ENCODE measurements at regions not wholly inside any gene's neighbourhood (a gene's known extent, or its start where the extent isn't known, plus 50 kb on each side); places are given as distances from the start of the nearest gene placed in this dataset.

DNA sequence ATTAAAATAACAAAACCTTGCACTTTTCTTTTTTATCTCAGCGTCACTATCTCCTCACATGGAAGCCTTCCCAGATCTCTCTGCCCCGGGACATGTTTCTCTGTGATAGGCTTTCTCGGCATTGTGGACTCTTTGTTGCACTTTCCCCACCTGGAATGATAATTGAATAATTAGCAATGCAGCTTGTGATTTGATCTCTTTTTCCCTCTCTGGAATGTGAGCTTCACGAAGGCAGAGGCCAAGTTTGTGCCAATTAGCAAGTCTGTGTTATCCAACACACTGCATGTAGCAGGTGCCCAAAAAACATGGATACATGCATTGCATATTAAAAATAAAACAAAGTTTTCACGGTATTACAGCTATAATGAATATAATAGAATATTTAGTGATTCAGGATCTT lies 431.2 kb downstream of the HAPSTR1 start:
- no peaks in the 10 kb centered on the region for H4K20me1 ChIP-seq (ENCODE audit: insufficient read depth, low read length)
- H3K27ac ChIP-seq (ENCODE audit: low read depth, low read length) = no peak overlapping the region
- H3K4me1 ChIP-seq (ENCODE audit: insufficient read depth, low read length) = no peaks in the 10 kb centered on the region
- no peak overlapping the region for H3K4me3 ChIP-seq (ENCODE audit: insufficient read depth, low read depth, low read length)
- H3K36me3 ChIP-seq (ENCODE audit: insufficient read depth, low read length) = no peaks in the 10 kb centered on the region
- no peaks in the 10 kb centered on the region for H3K27me3 ChIP-seq (ENCODE audit: insufficient read depth, low read length)
- no peaks in the 10 kb centered on the region for H3K9me3 ChIP-seq (ENCODE audit: insufficient read depth, low read depth, low read length)
- H3K27ac Mint-ChIP-seq (ENCODE audit: unreplicated experiment) = no peak overlapping the region
- H3K4me1 Mint-ChIP-seq (ENCODE audit: low read depth, unreplicated experiment) = peaks cover 8% of the 10 kb centered on the region
- FAIRE-seq = no peak
- H3K27me3 Mint-ChIP-seq (ENCODE audit: low read depth, unreplicated experiment) = peaks cover 11% of the 10 kb centered on the region
- no peaks in the 10 kb centered on the region for H3K36me3 Mint-ChIP-seq (ENCODE audit: low read depth, unreplicated experiment)
- H3K4me2 ChIP-seq (ENCODE audit: low read length) = no peak overlapping the region
- H3K9me3 Mint-ChIP-seq (ENCODE audit: unreplicated experiment) = no peaks in the 10 kb centered on the region
- H3K4me3 Mint-ChIP-seq (ENCODE audit: unreplicated experiment) = no peak overlapping the region
- H2AFZ ChIP-seq (ENCODE audit: low read depth, low read length) = no peak overlapping the region
- no peaks in the 10 kb centered on the region for H3K79me2 ChIP-seq (ENCODE audit: insufficient read depth, low read length)
- H3K9ac ChIP-seq (ENCODE audit: low read length) = no peak overlapping the region
- no peak for DNase-seq (ENCODE audit: low read depth)
- TF ChIP-seq EZH2 (IDR thresholded peaks at IDR 0.05; ENCODE audit: insufficient read depth, low read length) (no peak), CTCF (IDR thresholded peaks at IDR 0.05; ENCODE audit: insufficient read depth, low read depth, low read length) (no peak)

- Histone ChIP-seq H3K4me2 (ENCODE audit: low read length) (no peak overlapping the region), H3K36me3 (ENCODE audit: insufficient read depth, low read length) (no peaks in the 10 kb centered on the region), H3K27ac (ENCODE audit: low read depth, low read length) (no peak overlapping the region), H2AFZ (ENCODE audit: low read depth, low read length) (no peak overlapping the region), H3K79me2 (ENCODE audit: insufficient read depth, low read length) (no peaks in the 10 kb centered on the region), H3K27me3 (ENCODE audit: insufficient read depth, low read length) (no peaks in the 10 kb centered on the region), H3K9me3 (ENCODE audit: insufficient read depth, low read depth, low read length) (no peaks in the 10 kb centered on the region), H4K20me1 (ENCODE audit: insufficient read depth, low read length) (no peaks in the 10 kb centered on the region), H3K4me1 (ENCODE audit: insufficient read depth, low read length) (no peaks in the 10 kb centered on the region), H3K4me3 (ENCODE audit: insufficient read depth, low read depth, low read length) (no peak overlapping the region), H3K9ac (ENCODE audit: low read length) (no peak overlapping the region)
- FAIRE-seq (no peak), DNase-seq (ENCODE audit: low read depth) (no peak)
- Mint-ChIP-seq H3K36me3 (ENCODE audit: low read depth, unreplicated experiment) (no peaks in the 10 kb centered on the region), H3K27ac (ENCODE audit: unreplicated experiment) (no peak overlapping the region), H3K4me3 (ENCODE audit: unreplicated experiment) (no peak overlapping the region), H3K27me3 (ENCODE audit: low read depth, unreplicated experiment) (peaks cover 11% of the 10 kb centered on the region), H3K9me3 (ENCODE audit: unreplicated experiment) (no peaks in the 10 kb centered on the region), H3K4me1 (ENCODE audit: low read depth, unreplicated experiment) (peaks cover 17% of the 10 kb centered on the region)
- no peak for TF ChIP-seq EZH2 (IDR thresholded peaks at IDR 0.05; ENCODE audit: insufficient read depth, low read length)
- no peak for TF ChIP-seq CTCF (IDR thresholded peaks at IDR 0.05; ENCODE audit: insufficient read depth, low read depth, low read length)
These were observed 432.6 kb downstream of the HAPSTR1 start for GRCh38 chr16:9523994-9524393.

GRCh38 chr16:9525037-9525436 lies 433.6 kb downstream of the HAPSTR1 start:
- no peak overlapping the region for H2AFZ ChIP-seq (ENCODE audit: low read depth, low read length)
- Mint-ChIP-seq H3K27me3 (ENCODE audit: low read depth, unreplicated experiment) (peaks cover 11% of the 10 kb centered on the region), H3K4me3 (ENCODE audit: unreplicated experiment) (no peak overlapping the region), H3K9me3 (ENCODE audit: unreplicated experiment) (no peaks in the 10 kb centered on the region), H3K36me3 (ENCODE audit: low read depth, unreplicated experiment) (no peaks in the 10 kb centered on the region), H3K27ac (ENCODE audit: unreplicated experiment) (no peak overlapping the region), H3K4me1 (ENCODE audit: low read depth, unreplicated experiment) (peaks cover 20% of the 10 kb centered on the region)
- TF ChIP-seq EZH2 (IDR thresholded peaks at IDR 0.05; ENCODE audit: insufficient read depth, low read length) = no peak
- TF ChIP-seq CTCF (IDR thresholded peaks at IDR 0.05; ENCODE audit: insufficient read depth, low read depth, low read length) = no peak
- H3K27me3 ChIP-seq (ENCODE audit: insufficient read depth, low read length) = no peaks in the 10 kb centered on the region
- H3K9me3 ChIP-seq (ENCODE audit: insufficient read depth, low read depth, low read length) = no peaks in the 10 kb centered on the region
- H3K9ac ChIP-seq (ENCODE audit: low read length) = no peak overlapping the region
- no peak overlapping the region for H3K4me2 ChIP-seq (ENCODE audit: low read length)
- H3K27ac ChIP-seq (ENCODE audit: low read depth, low read length) = no peak overlapping the region
- no peaks in the 10 kb centered on the region for H3K36me3 ChIP-seq (ENCODE audit: insufficient read depth, low read length)
- FAIRE-seq (no peak), DNase-seq (ENCODE audit: low read depth) (no peak)
- no peaks in the 10 kb centered on the region for H4K20me1 ChIP-seq (ENCODE audit: insufficient read depth, low read length)
- no peaks in the 10 kb centered on the region for H3K79me2 ChIP-seq (ENCODE audit: insufficient read depth, low read length)
- H3K4me3 ChIP-seq (ENCODE audit: insufficient read depth, low read depth, low read length) = no peak overlapping the region
- no peaks in the 10 kb centered on the region for H3K4me1 ChIP-seq (ENCODE audit: insufficient read depth, low read length)
